ENCODE measurements at regions not wholly inside any gene's neighbourhood (a gene's known extent, or its start where the extent isn't known, plus 50 kb on each side); places are given as distances from the start of the nearest gene placed in this dataset.
"Not testable (repeated sequence)": the region's sequence is repeated elsewhere in the genome, so short reads cannot be mapped to it uniquely, and the experiment has no call there.

DNA sequence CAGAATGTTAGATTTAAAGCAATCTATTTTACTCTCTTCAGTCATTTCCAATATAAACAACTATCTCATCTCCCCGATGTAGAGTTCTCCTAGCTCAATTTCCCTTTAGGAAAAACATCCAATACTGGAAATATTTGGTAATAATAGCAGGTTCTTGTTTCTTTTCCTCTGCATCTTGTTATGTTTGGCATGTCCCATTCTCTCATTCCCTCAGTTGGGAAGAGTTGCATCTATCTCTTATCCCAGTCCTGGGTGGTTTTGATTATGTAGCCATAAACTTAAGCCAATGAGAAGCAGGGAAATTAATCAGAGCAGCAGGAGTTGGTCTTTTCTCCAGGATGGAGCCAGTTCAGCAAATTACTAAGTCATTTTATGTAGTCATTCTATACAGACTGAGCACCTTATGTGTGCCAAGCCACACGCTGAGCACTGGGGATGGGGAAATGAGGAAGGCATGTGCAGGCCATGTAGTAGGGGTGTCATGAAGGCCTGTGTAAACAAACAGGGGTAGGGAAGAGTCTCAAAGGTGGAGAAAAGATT, 418.2 kb upstream of the NFIA start:
- Histone ChIP-seq H3K9ac (ENCODE audit: low read length) (no peak overlapping the region), H3K4me3 (ENCODE audit: low read length) (no peak overlapping the region), H3K9me3 (ENCODE audit: control insufficient read depth, low read depth, low read length) (no peaks in the 10 kb centered on the region), H3K4me1 (ENCODE audit: control insufficient read depth, low read depth, low read length) (no peaks in the 10 kb centered on the region), H3K36me3 (ENCODE audit: control insufficient read depth, low read depth, low read length) (no peaks in the 10 kb centered on the region), H3K27me3 (ENCODE audit: control insufficient read depth, insufficient read depth, low read length) (no peaks in the 10 kb centered on the region), H3K27ac (ENCODE audit: low read length) (no peak overlapping the region)

DNA sequence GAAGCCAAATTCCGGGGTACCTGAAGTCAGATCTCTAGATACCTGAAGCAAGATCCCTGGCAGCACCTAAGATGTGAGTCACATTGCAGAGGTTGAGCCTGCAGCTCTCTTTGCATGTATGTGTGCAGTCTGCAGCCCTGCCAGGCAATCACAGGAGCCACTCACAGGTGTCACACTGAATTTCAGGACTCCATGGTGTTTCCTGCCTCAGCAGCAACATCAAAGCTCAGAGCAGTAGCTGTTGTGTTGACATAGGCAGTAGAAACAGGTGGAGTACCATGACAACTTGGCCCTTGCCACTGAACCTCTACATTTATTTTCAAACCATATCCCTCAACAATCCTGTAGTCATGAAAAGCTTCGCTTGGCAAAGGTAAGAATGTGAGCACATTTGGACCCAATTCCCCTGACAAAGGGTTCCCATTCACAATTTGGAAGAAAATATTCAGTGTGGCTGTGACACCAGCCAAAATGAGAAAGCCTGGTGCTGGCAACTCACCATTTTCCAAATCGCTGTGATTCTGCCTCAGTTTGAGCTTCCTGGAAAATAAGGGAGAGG, 419.8 kb upstream of the NFIA start:
- H3K4me3 ChIP-seq (ENCODE audit: low read length) = no peak overlapping the region
- H3K9ac ChIP-seq (ENCODE audit: low read length) = no peak overlapping the region
- no peaks in the 10 kb centered on the region for H3K27me3 ChIP-seq (ENCODE audit: control insufficient read depth, insufficient read depth, low read length)
- no peaks in the 10 kb centered on the region for H3K4me1 ChIP-seq (ENCODE audit: control insufficient read depth, low read depth, low read length)
- no peaks in the 10 kb centered on the region for H3K36me3 ChIP-seq (ENCODE audit: control insufficient read depth, low read depth, low read length)
- H3K27ac ChIP-seq (ENCODE audit: low read length) = no peak overlapping the region
- H3K9me3 ChIP-seq (ENCODE audit: control insufficient read depth, low read depth, low read length) = no peaks in the 10 kb centered on the region

DNA sequence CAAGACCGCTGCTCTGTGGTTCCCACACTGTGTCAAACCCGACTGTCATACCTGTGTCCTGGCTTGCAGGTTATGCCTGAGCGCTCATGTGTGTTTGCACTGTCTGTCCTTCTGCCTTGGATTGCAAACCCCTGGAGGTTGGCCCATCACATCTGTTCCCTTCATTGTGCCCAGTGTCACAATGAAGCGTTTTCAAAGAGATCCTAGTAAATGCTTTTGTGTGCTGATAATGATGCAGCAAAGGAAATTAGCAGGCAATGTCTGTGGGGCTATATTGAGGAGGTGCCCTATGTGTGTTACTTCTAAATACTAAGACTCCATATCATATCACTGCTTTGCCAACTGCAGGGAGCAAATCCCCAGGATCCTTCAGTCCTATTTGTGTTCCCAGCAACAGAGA, 424.4 kb upstream of the NFIA start:
- no peaks in the 10 kb centered on the region for H3K36me3 ChIP-seq (ENCODE audit: control insufficient read depth, low read depth, low read length)
- no peaks in the 10 kb centered on the region for H3K4me1 ChIP-seq (ENCODE audit: control insufficient read depth, low read depth, low read length)
- no peaks in the 10 kb centered on the region for H3K9me3 ChIP-seq (ENCODE audit: control insufficient read depth, low read depth, low read length)
- H3K27me3 ChIP-seq (ENCODE audit: control insufficient read depth, insufficient read depth, low read length) = no peaks in the 10 kb centered on the region
- no peak overlapping the region for H3K9ac ChIP-seq (ENCODE audit: low read length)
- no peak overlapping the region for H3K27ac ChIP-seq (ENCODE audit: low read length)
- no peak overlapping the region for H3K4me3 ChIP-seq (ENCODE audit: low read length)

DNA sequence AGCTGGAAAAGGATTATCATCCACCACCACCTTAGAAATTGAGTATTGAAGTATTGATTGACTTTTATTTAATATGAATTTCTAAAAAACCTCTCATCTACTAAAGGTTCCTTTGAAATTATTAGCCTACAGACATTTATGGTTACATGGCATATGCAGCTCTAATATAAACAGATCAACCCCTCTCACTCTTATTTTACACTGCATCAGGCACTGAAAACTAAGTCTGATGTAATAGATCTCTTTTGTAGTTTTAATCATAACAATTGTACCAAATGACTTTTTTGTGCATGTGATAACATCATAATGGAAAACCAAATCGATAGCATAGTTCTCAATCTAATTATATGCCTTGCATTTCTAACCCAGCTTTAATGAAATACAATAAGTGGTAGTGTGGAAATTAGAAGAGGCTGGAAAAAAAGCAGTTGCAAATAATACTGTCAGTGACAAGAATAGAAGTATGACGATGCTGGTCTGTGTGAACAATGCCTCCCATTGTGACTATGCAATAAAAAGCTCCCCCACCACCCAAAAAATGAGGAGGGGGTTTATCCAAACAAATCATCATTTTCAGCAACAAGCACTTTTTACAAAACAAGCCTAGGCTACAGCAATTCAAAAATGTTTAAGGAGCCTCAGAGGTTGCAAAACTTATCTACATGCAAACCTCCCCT, 426.5 kb upstream of the NFIA start:
- Histone ChIP-seq H3K9ac (ENCODE audit: low read length) (no peak overlapping the region), H3K4me1 (ENCODE audit: control insufficient read depth, low read depth, low read length) (no peaks in the 10 kb centered on the region), H3K36me3 (ENCODE audit: control insufficient read depth, low read depth, low read length) (no peaks in the 10 kb centered on the region), H3K27me3 (ENCODE audit: control insufficient read depth, insufficient read depth, low read length) (no peaks in the 10 kb centered on the region), H3K27ac (ENCODE audit: low read length) (no peak overlapping the region), H3K4me3 (ENCODE audit: low read length) (no peak overlapping the region), H3K9me3 (ENCODE audit: control insufficient read depth, low read depth, low read length) (no peaks in the 10 kb centered on the region)

DNA sequence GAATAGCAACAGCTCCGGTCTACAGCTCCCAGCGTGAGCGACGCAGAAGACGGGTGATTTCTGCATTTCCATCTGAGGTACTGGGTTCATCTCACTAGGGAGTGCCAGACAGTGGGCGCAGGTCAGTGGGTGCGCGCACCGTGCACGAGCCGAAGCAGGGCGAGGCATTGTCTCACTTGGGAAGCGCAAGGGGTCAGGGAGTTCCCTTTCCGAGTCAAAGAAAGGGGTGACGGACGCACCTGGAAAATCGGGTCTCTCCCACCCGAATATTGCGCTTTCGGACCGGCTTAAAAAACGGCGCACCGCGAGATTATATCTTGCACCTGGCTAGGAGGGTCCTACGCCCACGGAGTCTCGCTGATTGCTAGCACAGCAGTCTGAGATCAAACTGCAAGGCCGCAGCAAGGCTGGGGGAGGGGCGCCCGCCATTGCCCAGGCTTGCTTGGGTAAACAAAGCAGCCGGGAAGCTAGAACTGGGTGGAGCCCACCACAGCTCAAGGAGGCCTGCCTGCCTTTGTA, 442.3 kb upstream of the NFIA start:
- not testable (repeated sequence) for H3K4me3 ChIP-seq (ENCODE audit: low read length); H3K4me1 ChIP-seq (ENCODE audit: control insufficient read depth, low read depth, low read length); H3K9ac ChIP-seq (ENCODE audit: low read length); H3K27ac ChIP-seq (ENCODE audit: low read length); H3K36me3 ChIP-seq (ENCODE audit: control insufficient read depth, low read depth, low read length); H3K27me3 ChIP-seq (ENCODE audit: control insufficient read depth, insufficient read depth, low read length); H3K9me3 ChIP-seq (ENCODE audit: control insufficient read depth, low read depth, low read length)

DNA sequence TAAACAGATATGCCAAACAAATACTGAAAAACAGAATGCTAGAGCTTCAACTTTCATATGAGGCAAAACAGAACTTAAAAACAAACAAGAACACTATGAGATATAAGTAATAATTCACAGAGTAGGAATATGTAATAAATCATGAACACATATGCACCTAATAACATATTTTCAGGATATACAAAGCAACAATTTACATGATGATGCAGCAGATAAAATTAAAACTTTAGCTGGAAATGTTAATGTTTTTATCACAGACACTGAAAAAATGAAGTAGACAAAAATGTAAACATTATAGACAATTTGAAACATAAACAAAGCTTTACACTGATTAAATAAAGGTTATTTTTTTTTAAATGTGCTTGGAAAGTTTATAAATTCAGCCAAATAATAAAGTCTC, 443.1 kb upstream of the NFIA start:
- Histone ChIP-seq H3K4me1 (ENCODE audit: control insufficient read depth, low read depth, low read length) (no peaks in the 10 kb centered on the region), H3K27ac (ENCODE audit: low read length) (no peak overlapping the region), H3K27me3 (ENCODE audit: control insufficient read depth, insufficient read depth, low read length) (no peaks in the 10 kb centered on the region), H3K9me3 (ENCODE audit: control insufficient read depth, low read depth, low read length) (no peaks in the 10 kb centered on the region), H3K36me3 (ENCODE audit: control insufficient read depth, low read depth, low read length) (no peaks in the 10 kb centered on the region), H3K9ac (ENCODE audit: low read length) (no peak overlapping the region), H3K4me3 (ENCODE audit: low read length) (no peak overlapping the region)

DNA sequence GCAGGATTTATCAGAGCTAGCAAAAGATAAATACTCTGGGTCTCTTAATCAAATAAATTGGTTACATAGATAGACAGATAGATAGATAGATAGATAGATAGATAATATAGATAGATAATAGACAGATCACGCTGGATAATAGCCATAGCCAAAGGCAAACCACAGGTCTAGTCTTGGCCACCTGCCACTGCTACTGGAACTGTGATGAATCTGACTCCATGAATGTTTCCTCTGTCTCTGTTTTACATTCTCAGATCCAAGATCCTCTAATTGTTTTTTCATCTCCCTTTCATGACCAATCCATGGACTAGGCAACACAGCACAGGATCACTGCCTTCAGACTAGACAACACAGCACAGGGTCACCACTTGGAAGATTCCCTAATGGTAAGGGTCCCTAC, 444.7 kb upstream of the NFIA start:
- no peak overlapping the region for H3K9ac ChIP-seq (ENCODE audit: low read length)
- no peak overlapping the region for H3K27ac ChIP-seq (ENCODE audit: low read length)
- no peaks in the 10 kb centered on the region for H3K4me1 ChIP-seq (ENCODE audit: control insufficient read depth, low read depth, low read length)
- H3K36me3 ChIP-seq (ENCODE audit: control insufficient read depth, low read depth, low read length) = no peaks in the 10 kb centered on the region
- no peaks in the 10 kb centered on the region for H3K9me3 ChIP-seq (ENCODE audit: control insufficient read depth, low read depth, low read length)
- no peak overlapping the region for H3K4me3 ChIP-seq (ENCODE audit: low read length)
- H3K27me3 ChIP-seq (ENCODE audit: control insufficient read depth, insufficient read depth, low read length) = no peaks in the 10 kb centered on the region

DNA sequence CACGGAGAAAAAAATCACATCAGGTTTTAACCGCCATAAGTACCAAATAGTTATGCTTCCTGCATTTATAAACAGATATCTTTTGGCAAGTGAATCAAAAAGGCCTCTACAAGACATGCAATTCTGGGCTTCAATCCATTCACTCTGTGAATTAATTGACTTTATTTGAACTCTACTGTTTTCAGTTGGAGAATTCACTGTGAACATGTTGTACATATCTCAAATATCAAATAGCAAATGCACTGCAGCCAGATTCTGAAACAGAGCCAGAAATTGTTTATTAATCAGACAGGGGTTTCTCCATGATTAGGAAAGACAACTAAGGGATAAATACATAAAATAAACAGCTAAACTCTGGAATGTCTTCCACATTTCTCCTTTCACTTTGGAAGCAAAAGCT, 445.4 kb upstream of the NFIA start:
- Histone ChIP-seq H3K27me3 (ENCODE audit: control insufficient read depth, insufficient read depth, low read length) (no peaks in the 10 kb centered on the region), H3K36me3 (ENCODE audit: control insufficient read depth, low read depth, low read length) (no peaks in the 10 kb centered on the region), H3K4me3 (ENCODE audit: low read length) (no peak overlapping the region), H3K27ac (ENCODE audit: low read length) (no peak overlapping the region), H3K9me3 (ENCODE audit: control insufficient read depth, low read depth, low read length) (no peaks in the 10 kb centered on the region), H3K9ac (ENCODE audit: low read length) (no peak overlapping the region), H3K4me1 (ENCODE audit: control insufficient read depth, low read depth, low read length) (no peaks in the 10 kb centered on the region)

DNA sequence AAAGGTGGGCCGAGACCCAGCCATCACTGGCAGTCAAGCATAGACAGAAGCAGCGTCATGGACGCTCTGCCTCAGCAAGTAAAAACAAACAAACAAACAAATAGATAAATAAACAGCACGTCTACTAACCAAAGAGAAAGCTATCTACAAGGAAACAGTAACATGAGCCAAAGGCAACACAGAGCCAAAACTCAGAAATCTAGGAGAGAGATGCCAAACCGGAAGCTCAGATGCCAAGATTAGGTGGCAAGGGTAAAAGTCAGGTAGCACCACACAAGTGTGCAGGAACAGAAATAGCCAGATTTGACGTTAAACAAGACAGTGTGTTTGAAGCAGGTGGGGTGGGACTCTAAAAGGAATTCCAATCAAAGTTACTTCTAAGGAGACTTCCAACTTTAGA, 448.3 kb upstream of the NFIA start:
- Histone ChIP-seq H3K4me3 (ENCODE audit: low read length) (no peak overlapping the region), H3K27ac (ENCODE audit: low read length) (no peak overlapping the region), H3K27me3 (ENCODE audit: control insufficient read depth, insufficient read depth, low read length) (no peaks in the 10 kb centered on the region), H3K4me1 (ENCODE audit: control insufficient read depth, low read depth, low read length) (no peaks in the 10 kb centered on the region), H3K9me3 (ENCODE audit: control insufficient read depth, low read depth, low read length) (no peaks in the 10 kb centered on the region), H3K9ac (ENCODE audit: low read length) (no peak overlapping the region), H3K36me3 (ENCODE audit: control insufficient read depth, low read depth, low read length) (no peaks in the 10 kb centered on the region)

DNA sequence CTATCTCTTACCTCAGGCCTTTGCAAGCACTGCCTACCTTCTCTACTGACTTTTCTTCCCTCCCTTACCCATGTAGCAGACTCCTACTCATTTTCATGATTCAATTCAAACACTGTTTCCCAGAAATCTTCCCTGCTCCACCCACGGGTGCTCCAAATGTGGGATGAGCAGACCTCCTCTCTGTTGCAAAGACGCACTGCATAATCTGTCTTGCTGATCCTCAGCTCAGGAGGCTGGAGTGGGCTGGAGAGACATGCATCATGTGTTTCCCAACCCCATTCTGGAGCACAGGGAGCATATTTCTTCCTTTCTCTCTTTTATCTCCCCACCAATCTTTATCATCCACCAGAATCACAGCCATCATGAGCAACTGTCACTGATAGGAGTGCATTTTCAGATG, 459.9 kb upstream of the NFIA start:
- Histone ChIP-seq H3K27ac (ENCODE audit: low read length) (no peak overlapping the region), H3K4me1 (ENCODE audit: control insufficient read depth, low read depth, low read length) (peaks cover 21% of the 10 kb centered on the region), H3K36me3 (ENCODE audit: control insufficient read depth, low read depth, low read length) (no peaks in the 10 kb centered on the region), H3K9me3 (ENCODE audit: control insufficient read depth, low read depth, low read length) (no peaks in the 10 kb centered on the region), H3K27me3 (ENCODE audit: control insufficient read depth, insufficient read depth, low read length) (no peaks in the 10 kb centered on the region), H3K4me3 (ENCODE audit: low read length) (no peak overlapping the region), H3K9ac (ENCODE audit: low read length) (no peak overlapping the region)

DNA sequence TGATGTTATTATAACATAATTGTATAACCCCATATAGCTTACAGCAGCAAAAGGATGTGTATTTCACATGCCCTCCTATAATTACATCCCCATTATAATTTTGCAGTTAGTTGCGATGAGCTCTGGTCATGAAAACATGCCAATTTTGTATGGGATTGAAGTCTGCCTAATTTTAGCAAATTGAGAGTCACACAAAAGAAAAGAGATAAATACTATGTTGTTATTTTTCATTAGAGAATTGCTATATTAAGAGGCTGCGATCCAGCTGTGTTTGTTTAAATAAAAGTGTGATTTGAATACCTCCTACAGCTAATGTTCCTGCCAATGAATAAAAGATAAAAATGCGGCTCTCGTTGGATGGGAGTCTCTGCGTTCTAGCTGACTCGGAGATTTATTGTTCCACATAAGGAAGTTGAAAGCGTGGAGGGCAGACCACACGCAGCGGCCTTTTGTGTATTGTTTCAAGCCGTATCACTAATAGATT, 461.0 kb upstream of the NFIA start:
- Histone ChIP-seq H3K27me3 (ENCODE audit: control insufficient read depth, insufficient read depth, low read length) (no peaks in the 10 kb centered on the region), H3K27ac (ENCODE audit: low read length) (no peak overlapping the region), H3K4me1 (ENCODE audit: control insufficient read depth, low read depth, low read length) (peaks cover 21% of the 10 kb centered on the region), H3K9me3 (ENCODE audit: control insufficient read depth, low read depth, low read length) (no peaks in the 10 kb centered on the region), H3K4me3 (ENCODE audit: low read length) (no peak overlapping the region), H3K36me3 (ENCODE audit: control insufficient read depth, low read depth, low read length) (no peaks in the 10 kb centered on the region), H3K9ac (ENCODE audit: low read length) (no peak overlapping the region)

DNA sequence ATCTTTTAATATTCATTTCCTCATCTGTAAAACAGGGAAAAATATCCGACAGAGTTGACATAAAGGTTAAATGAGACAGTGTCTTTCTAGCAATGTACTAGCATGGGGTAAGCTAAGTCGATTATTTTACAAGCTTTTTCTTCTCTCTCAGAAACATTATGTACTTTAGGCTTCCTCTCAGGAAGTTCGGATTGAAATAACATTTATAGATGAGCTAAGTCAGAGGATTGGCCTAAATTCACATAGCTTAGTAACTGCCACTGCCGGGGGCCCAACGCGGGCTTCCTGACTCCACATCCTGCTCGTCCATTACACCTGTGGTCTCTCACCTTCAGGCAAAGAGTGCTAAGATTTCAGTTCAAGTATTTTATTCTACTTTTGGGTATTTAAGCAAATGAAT, 462.3 kb upstream of the NFIA start:
- no peaks in the 10 kb centered on the region for H3K27me3 ChIP-seq (ENCODE audit: control insufficient read depth, insufficient read depth, low read length)
- H3K4me3 ChIP-seq (ENCODE audit: low read length) = no peak overlapping the region
- H3K4me1 ChIP-seq (ENCODE audit: control insufficient read depth, low read depth, low read length) = peaks cover 21% of the 10 kb centered on the region
- no peak overlapping the region for H3K27ac ChIP-seq (ENCODE audit: low read length)
- no peak overlapping the region for H3K9ac ChIP-seq (ENCODE audit: low read length)
- H3K9me3 ChIP-seq (ENCODE audit: control insufficient read depth, low read depth, low read length) = no peaks in the 10 kb centered on the region
- H3K36me3 ChIP-seq (ENCODE audit: control insufficient read depth, low read depth, low read length) = no peaks in the 10 kb centered on the region
